SK-N-SH (cell line): ENCODE measurements at regions not wholly inside any gene's neighbourhood (a gene's known extent, or its start where the extent isn't known, plus 50 kb on each side); places are given as distances from the start of the nearest gene placed in this dataset.

Experiments
- EZH2phosphoT487 ChIP-seq: fragments of 200-600 bp; sonication (generic); IDR thresholded peaks from 2 replicates; pipeline ENCODE4 v1.6.1; 2017; ENCODE audit warnings: low read depth, mixed run types, mild to moderate bottlenecking, antibody characterized with exemption, moderate library complexity, borderline replicate concordance
- POLR2AphosphoS5 ChIP-seq: IDR thresholded peaks from 2 replicates; pipeline ENCODE4 v1.6.1; 2012; ENCODE audit warnings: low read depth, low read length
- SIN3A ChIP-seq: IDR thresholded peaks from 2 replicates; pipeline ENCODE4 v1.6.1; 2012; ENCODE audit warnings: low read depth, mild to moderate bottlenecking, low read length, moderate library complexity, borderline replicate concordance
- SMC3 ChIP-seq: IDR thresholded peaks from 2 replicates; pipeline ENCODE4 v1.6.1; 2012; ENCODE audit warnings: low read depth, low read length, improper control_type of control experiment
- TF ChIP-seq, protein P1 (sequence below): fragments of 200-600 bp; sonication (generic); IDR thresholded peaks from 2 replicates; pipeline ENCODE4 v1.6.1; 2017; ENCODE audit warnings: antibody characterized with exemption, mild to moderate bottlenecking, moderate library complexity

GRCh38 chr10:130824230-130825014, 487.1 kb downstream of the TCERG1L start:
- no peak for TF ChIP-seq SMC3
- TF ChIP-seq POLR2AphosphoS5 = no peak
- no peak for TF ChIP-seq EZH2phosphoT487
- TF ChIP-seq, protein P1, sequence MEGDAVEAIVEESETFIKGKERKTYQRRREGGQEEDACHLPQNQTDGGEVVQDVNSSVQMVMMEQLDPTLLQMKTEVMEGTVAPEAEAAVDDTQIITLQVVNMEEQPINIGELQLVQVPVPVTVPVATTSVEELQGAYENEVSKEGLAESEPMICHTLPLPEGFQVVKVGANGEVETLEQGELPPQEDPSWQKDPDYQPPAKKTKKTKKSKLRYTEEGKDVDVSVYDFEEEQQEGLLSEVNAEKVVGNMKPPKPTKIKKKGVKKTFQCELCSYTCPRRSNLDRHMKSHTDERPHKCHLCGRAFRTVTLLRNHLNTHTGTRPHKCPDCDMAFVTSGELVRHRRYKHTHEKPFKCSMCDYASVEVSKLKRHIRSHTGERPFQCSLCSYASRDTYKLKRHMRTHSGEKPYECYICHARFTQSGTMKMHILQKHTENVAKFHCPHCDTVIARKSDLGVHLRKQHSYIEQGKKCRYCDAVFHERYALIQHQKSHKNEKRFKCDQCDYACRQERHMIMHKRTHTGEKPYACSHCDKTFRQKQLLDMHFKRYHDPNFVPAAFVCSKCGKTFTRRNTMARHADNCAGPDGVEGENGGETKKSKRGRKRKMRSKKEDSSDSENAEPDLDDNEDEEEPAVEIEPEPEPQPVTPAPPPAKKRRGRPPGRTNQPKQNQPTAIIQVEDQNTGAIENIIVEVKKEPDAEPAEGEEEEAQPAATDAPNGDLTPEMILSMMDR = no peak
- TF ChIP-seq SIN3A = no peak
